D721Med (cell line): ENCODE measurements at regions not wholly inside any gene's neighbourhood (a gene's known extent, or its start where the extent isn't known, plus 50 kb on each side); places are given as distances from the start of the nearest gene placed in this dataset.

ENCODE experiments used
- DNase-seq: peaks from one replicate; pipeline ENCODE4 v3.0.0; 2011; ENCODE audit warnings: low spot score; ENCODE audit not compliant: insufficient read length
- FAIRE-seq: peaks from 2 replicates; lab custom pipeline; 2011; peaks lifted over from hg19 to GRCh38; lab: Jason Lieb, UNC
- TF ChIP-seq, protein P1 (sequence below): IDR thresholded peaks from 2 replicates; pipeline ENCODE4 v1.5.1; 2012; ENCODE audit warnings: mild to moderate bottlenecking, control low read depth; ENCODE audit not compliant: insufficient read depth; ENCODE audit errors: missing control alignments

DNA sequence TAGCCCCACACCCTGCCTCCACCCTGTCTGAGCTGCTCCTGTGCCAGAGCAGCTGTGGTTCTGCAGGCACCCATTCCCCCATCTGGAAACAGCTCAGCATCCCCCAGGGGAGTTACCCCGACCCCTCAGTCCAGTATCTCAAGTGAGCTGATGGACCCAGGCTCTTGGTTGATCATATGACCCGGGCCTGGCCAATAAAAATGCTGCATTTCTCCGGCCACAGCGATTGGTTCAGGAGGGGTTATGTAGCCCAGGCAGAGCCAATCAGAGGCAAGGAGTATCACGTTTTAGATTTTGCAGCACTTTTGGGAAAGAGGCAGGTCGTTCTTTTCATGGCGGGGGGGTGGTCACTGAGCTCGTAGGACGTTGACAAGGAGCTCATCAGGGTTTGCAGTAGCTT lies 120.8 kb downstream of the TPRA1 start:
- FAIRE-seq = no peak
- TF ChIP-seq, protein P1, sequence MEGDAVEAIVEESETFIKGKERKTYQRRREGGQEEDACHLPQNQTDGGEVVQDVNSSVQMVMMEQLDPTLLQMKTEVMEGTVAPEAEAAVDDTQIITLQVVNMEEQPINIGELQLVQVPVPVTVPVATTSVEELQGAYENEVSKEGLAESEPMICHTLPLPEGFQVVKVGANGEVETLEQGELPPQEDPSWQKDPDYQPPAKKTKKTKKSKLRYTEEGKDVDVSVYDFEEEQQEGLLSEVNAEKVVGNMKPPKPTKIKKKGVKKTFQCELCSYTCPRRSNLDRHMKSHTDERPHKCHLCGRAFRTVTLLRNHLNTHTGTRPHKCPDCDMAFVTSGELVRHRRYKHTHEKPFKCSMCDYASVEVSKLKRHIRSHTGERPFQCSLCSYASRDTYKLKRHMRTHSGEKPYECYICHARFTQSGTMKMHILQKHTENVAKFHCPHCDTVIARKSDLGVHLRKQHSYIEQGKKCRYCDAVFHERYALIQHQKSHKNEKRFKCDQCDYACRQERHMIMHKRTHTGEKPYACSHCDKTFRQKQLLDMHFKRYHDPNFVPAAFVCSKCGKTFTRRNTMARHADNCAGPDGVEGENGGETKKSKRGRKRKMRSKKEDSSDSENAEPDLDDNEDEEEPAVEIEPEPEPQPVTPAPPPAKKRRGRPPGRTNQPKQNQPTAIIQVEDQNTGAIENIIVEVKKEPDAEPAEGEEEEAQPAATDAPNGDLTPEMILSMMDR = no peak

DNA sequence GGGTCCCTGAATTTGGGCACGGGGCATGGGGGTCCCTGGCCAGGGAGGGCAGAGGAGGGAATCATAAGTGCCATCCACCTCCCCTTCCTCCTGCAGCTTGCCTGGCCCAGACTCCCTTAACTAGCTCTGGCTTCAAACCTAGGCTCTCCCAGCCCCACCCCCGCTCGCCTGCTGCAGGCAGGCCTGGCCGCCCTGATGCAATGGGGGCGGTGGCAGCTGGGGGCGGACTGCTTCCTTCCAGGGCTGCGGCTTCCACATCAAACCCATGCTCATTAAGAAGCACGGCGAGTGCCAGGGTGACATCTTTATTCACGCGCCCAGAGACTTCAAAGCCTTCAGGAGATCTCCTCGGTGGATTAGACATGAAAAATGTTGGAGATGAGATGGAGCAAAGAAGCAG lies 123.1 kb downstream of the TPRA1 start:
- DNase-seq (no peak), FAIRE-seq (no peak)
- TF ChIP-seq, protein P1 = no peak

More for the DNA sequence above, 120.8 kb downstream of the TPRA1 start:
- DNase-seq = no peak

GRCh38 chr3:127464642-127465041 lies 125.9 kb downstream of the TPRA1 start:
- TF ChIP-seq, protein P1 = no peak
- no peak for DNase-seq
- no peak for FAIRE-seq

DNA sequence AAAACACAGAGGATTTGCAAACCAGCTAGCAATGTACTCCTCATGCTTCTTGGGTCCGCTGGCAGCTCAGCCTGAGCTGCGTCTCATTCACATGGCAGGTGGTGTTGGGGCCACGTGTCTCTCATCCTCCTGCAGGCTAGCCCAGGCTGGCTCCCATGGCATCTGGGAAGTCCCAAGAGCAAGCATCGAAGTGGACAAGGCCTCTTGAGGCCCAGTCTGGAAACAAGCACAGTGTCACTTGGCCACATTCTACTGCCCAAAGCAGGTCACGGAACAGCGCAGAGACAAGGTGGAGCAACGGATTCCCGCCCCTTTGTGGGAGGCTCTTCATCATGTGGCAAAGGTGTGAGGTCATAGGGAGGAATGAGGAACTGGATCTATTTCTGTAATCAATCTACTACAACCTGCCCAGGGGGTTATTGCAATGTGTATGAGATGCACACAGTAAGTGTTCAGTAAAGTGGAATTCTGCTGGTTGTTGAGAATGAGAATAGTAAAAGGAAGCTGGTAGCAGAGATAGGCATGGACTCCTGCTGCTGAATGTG lies 128.3 kb downstream of the TPRA1 start:
- TF ChIP-seq, protein P1 = no peak
- no peak for DNase-seq
- no peak for FAIRE-seq

DNA sequence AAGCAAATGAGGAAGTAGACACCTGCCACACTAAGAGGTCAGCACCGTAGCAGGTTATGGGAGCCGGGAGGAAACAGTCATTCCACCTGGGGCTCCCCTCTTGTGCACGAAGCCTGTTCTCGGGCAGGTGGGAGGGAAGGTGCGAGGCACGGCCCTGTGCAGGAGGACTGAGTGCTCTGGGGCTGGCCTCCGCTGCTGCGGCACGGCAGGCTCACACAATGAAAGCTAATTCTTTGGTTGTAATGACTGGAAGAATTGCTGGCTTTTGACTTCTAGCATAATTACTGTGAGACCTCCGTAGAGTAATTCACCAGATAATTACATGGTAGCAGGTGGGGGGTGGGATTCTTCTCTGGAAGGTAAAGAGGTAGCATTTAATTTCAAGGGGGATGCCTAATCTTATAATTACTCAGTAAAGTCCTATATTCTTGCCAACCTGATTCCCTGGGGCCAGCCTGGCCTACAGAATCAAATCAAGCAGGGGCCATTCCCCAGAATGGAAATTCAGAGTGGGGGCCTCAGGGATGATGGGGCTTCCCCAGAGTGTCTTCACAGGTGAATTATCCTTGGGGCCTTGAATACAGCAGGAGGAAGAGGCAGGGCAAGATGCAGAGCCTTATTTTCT lies 129.1 kb downstream of the TPRA1 start:
- TF ChIP-seq, protein P1 = no peak
- DNase-seq (no peak), FAIRE-seq (no peak)

GRCh38 chr3:127459891-127460290 lies 130.6 kb downstream of the TPRA1 start:
- FAIRE-seq (no peak), DNase-seq (no peak)
- TF ChIP-seq, protein P1 = no peak
